GM12875 (cell line): ENCODE measurements at regions not wholly inside any gene's neighbourhood (a gene's known extent, or its start where the extent isn't known, plus 50 kb on each side); places are given as distances from the start of the nearest gene placed in this dataset.

Experiments used
- H3K4me3 ChIP-seq: one replicate; pipeline ENCODE4 v1.5.1; 2011; ENCODE audit warnings: low read depth, low read length, control low read depth
- CTCF ChIP-seq: IDR thresholded peaks from 2 replicates; pipeline ENCODE4 v1.5.1; 2011; ENCODE audit warnings: low read depth, mild to moderate bottlenecking, control low read depth, inconsistent platforms, low read length, moderate library complexity, borderline replicate concordance; ENCODE audit not compliant: insufficient read depth

GRCh38 chr11:92533657-92534335 is 309.2 kb downstream of the FAT3 start:
- no peak for TF ChIP-seq CTCF
- no peak overlapping the region for H3K4me3 ChIP-seq

GRCh38 chr11:92536883-92537282 is 312.3 kb downstream of the FAT3 start:
- no peak overlapping the region for H3K4me3 ChIP-seq

GRCh38 chr11:92540096-92540495 is 315.5 kb downstream of the FAT3 start:
- no peak overlapping the region for H3K4me3 ChIP-seq
- TF ChIP-seq CTCF: no peak

More at GRCh38 chr11:92536883-92537282, 312.3 kb downstream of the FAT3 start:
- no peak for TF ChIP-seq CTCF

GRCh38 chr11:92545906-92546471 is 321.4 kb downstream of the FAT3 start:
- no peak overlapping the region for H3K4me3 ChIP-seq
- no peak for TF ChIP-seq CTCF

GRCh38 chr11:92546603-92547002 is 322.0 kb downstream of the FAT3 start:
- TF ChIP-seq CTCF: no peak
- H3K4me3 ChIP-seq: no peak overlapping the region

GRCh38 chr11:92550411-92550810 is 325.8 kb downstream of the FAT3 start:
- no peak for TF ChIP-seq CTCF
- H3K4me3 ChIP-seq: no peak overlapping the region

- no peak overlapping the region for H3K4me3 ChIP-seq
- no peak for TF ChIP-seq CTCF
These were observed 326.3 kb downstream of the FAT3 start for GRCh38 chr11:92550871-92551270.
